ENCODE measurements at regions not wholly inside any gene's neighbourhood (a gene's known extent, or its start where the extent isn't known, plus 50 kb on each side); places are given as distances from the start of the nearest gene placed in this dataset.

- no peak for DNase-seq (ENCODE audit: low read depth in 2 of 2)
Measured at GRCh38 chr18:37711766-37712505, 146.3 kb upstream of the CELF4 start.

GRCh38 chr18:37710726-37711125 lies 145.1 kb upstream of the CELF4 start:
- DNase-seq (ENCODE audit: low read depth in 2 of 2), result no peak

- DNase-seq (ENCODE audit: low read depth in 2 of 2), result no peak
Measured at GRCh38 chr18:37709740-37710139, 144.1 kb upstream of the CELF4 start.

GRCh38 chr18:37705016-37705415 lies 139.4 kb upstream of the CELF4 start:
- no peak for DNase-seq (ENCODE audit: low read depth in 2 of 2)

- no peak for DNase-seq (ENCODE audit: low read depth in 2 of 2)
Measured at GRCh38 chr18:37702841-37703240, 137.2 kb upstream of the CELF4 start.

GRCh38 chr18:37701967-37702366 lies 136.4 kb upstream of the CELF4 start:
- no peak for DNase-seq (ENCODE audit: low read depth in 2 of 2)

GRCh38 chr18:37698508-37699040 lies 133.0 kb upstream of the CELF4 start:
- DNase-seq (ENCODE audit: low read depth in 2 of 2), result no peak

GRCh38 chr18:37694516-37694915 lies 128.9 kb upstream of the CELF4 start:
- no peak for DNase-seq (ENCODE audit: low read depth in 2 of 2)

- DNase-seq (ENCODE audit: low read depth in 2 of 2), result no peak
Measured at GRCh38 chr18:37691162-37691561, 125.6 kb upstream of the CELF4 start.

- no peak for DNase-seq (ENCODE audit: low read depth in 2 of 2)
Measured at GRCh38 chr18:37689841-37690240, 124.2 kb upstream of the CELF4 start.

GRCh38 chr18:37684590-37684989 lies 119.0 kb upstream of the CELF4 start:
- DNase-seq (ENCODE audit: low read depth in 2 of 2), result no peak

- DNase-seq (ENCODE audit: low read depth in 2 of 2), result no peak
Measured at GRCh38 chr18:37684183-37684582, 118.6 kb upstream of the CELF4 start.

GRCh38 chr18:37680911-37681310 lies 115.3 kb upstream of the CELF4 start:
- no peak for DNase-seq (ENCODE audit: low read depth in 2 of 2)

- no peak for DNase-seq (ENCODE audit: low read depth in 2 of 2)
Measured at GRCh38 chr18:37676276-37676675, 110.7 kb upstream of the CELF4 start.

- no peak for DNase-seq (ENCODE audit: low read depth in 2 of 2)
Measured at GRCh38 chr18:37675699-37676098, 110.1 kb upstream of the CELF4 start.

GRCh38 chr18:37674570-37674969 lies 109.0 kb upstream of the CELF4 start:
- no peak for DNase-seq (ENCODE audit: low read depth in 2 of 2)

GRCh38 chr18:37673671-37674070 lies 108.1 kb upstream of the CELF4 start:
- DNase-seq (ENCODE audit: low read depth in 2 of 2), result no peak

GRCh38 chr18:37672932-37673595 lies 107.5 kb upstream of the CELF4 start:
- no peak for DNase-seq (ENCODE audit: low read depth in 2 of 2)

- DNase-seq (ENCODE audit: low read depth in 2 of 2), result no peak
Measured at GRCh38 chr18:37672001-37672400, 106.4 kb upstream of the CELF4 start.

- no peak for DNase-seq (ENCODE audit: low read depth in 2 of 2)
Measured at GRCh38 chr18:37671530-37671929, 105.9 kb upstream of the CELF4 start.

GRCh38 chr18:37671119-37671518 lies 105.5 kb upstream of the CELF4 start:
- DNase-seq (ENCODE audit: low read depth in 2 of 2), result no peak

GRCh38 chr18:37669991-37670534 lies 104.5 kb upstream of the CELF4 start:
- DNase-seq (ENCODE audit: low read depth in 2 of 2), result no peak
